Neural progenitor cell (in vitro differentiated cells): ENCODE measurements at regions not wholly inside any gene's neighbourhood (a gene's known extent, or its start where the extent isn't known, plus 50 kb on each side); places are given as distances from the start of the nearest gene placed in this dataset.
A peak's percentile ranks its signal among the peaks of the same experiment; 100 is the strongest.

ENCODE experiments used
- DNase-seq: peaks from one replicate; pipeline ENCODE4 v3.0.0-alpha.2; 2016; ENCODE audit warnings: low spot score
- H2AFZ ChIP-seq: fragments of 200-600 bp; sonication (generic); replicated peaks from 2 replicates; pipeline ENCODE4 v1.6.1; 2016; ENCODE audit warnings: antibody characterized with exemption
- H3F3A ChIP-seq: fragments of 200-600 bp; sonication (generic); 2 replicates; pipeline ENCODE4 v1.6.1; 2016; ENCODE audit warnings: antibody characterized with exemption, low read depth
- H3K27ac ChIP-seq: fragments of 200-600 bp; sonication (generic); 2 replicates; pipeline ENCODE4 v1.5.1; 2016; ENCODE audit warnings: mild to moderate bottlenecking
- H3K27me3 ChIP-seq: fragments of 200-600 bp; sonication (generic); 2 replicates; pipeline ENCODE4 v1.6.1; 2016; ENCODE audit warnings: mild to moderate bottlenecking, moderate library complexity
- H3K36me3 ChIP-seq: fragments of 200-600 bp; sonication (generic); 2 replicates; pipeline ENCODE4 v1.5.1; 2016
- H3K4me1 ChIP-seq: fragments of 200-600 bp; sonication (generic); 2 replicates; pipeline ENCODE4 v1.6.1; 2016; ENCODE audit warnings: mixed run types
- H3K4me2 ChIP-seq: fragments of 200-600 bp; sonication (generic); 2 replicates; pipeline ENCODE4 v1.6.1; 2016
- H3K4me3 ChIP-seq: fragments of 200-600 bp; sonication (generic); 2 replicates; pipeline ENCODE4 v1.5.1; 2016
- H3K79me2 ChIP-seq: fragments of 200-600 bp; sonication (generic); 2 replicates; pipeline ENCODE4 v1.6.1; 2016; ENCODE audit warnings: low read depth
- H3K9ac ChIP-seq: fragments of 200-600 bp; sonication (generic); 2 replicates; pipeline ENCODE4 v1.6.1; 2016
- H3K9me3 ChIP-seq: fragments of 200-600 bp; sonication (generic); 2 replicates; pipeline ENCODE4 v1.5.1; 2016; ENCODE audit warnings: low read depth
- H4K20me1 ChIP-seq: fragments of 200-600 bp; sonication (generic); 2 replicates; pipeline ENCODE4 v1.6.1; 2016; ENCODE audit warnings: low read depth
- H3K27ac Mint-ChIP-seq: 3 replicates; pipeline ENCODE4 v1.8.0; 2021; ENCODE audit warnings: mixed read lengths
- H3K27me3 Mint-ChIP-seq: 2 replicates; pipeline ENCODE4 v1.8.0; 2022; ENCODE audit warnings: low read depth, mild to moderate bottlenecking, inconsistent platforms, moderate library complexity, mixed read lengths; ENCODE audit not compliant: insufficient read depth
- H3K36me3 Mint-ChIP-seq: 3 replicates; pipeline ENCODE4 v1.8.0; 2021; ENCODE audit warnings: mixed read lengths
- H3K4me1 Mint-ChIP-seq: 3 replicates; pipeline ENCODE4 v1.8.0; 2021; ENCODE audit warnings: mixed read lengths
- H3K4me3 Mint-ChIP-seq: 3 replicates; pipeline ENCODE4 v1.8.0; 2021; ENCODE audit warnings: mild to moderate bottlenecking, moderate library complexity, mixed read lengths
- H3K9me3 Mint-ChIP-seq: 3 replicates; pipeline ENCODE4 v1.8.0; 2020; ENCODE audit warnings: mixed read lengths
- EZH2 ChIP-seq: fragments of 200-600 bp; sonication (generic); IDR thresholded peaks from 2 replicates; pipeline ENCODE4 v1.6.1; 2017; ENCODE audit warnings: antibody characterized with exemption, mild to moderate bottlenecking, moderate library complexity
- EZH2phosphoT487 ChIP-seq: fragments of 200-600 bp; sonication (generic); IDR thresholded peaks from 2 replicates; pipeline ENCODE4 v1.6.1; 2017; ENCODE audit warnings: antibody characterized with exemption
- TF ChIP-seq, protein P1 (sequence below): fragments of 200-600 bp; sonication (generic); IDR thresholded peaks from 2 replicates; pipeline ENCODE4 v1.5.1; 2017; ENCODE audit warnings: antibody characterized with exemption, mild to moderate bottlenecking

DNA sequence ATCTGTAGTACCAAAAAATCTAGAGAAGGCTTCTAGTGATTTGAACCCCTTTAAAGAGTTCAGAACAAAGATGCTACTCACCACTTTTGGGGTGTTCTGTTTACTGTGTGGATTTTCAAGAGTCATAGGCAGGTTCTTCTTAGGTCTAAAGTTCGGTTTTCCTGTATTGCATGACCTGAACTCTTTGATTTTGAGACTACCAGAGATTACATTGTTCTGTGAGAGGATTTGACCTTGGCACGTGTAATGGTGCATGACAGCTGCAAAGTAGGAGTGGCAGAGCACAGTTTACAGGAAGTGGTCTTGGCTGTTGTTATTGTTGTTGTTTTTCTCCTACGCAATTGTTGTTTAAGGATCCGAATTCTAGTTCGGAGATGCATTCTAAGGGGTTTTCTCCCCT, 592.7 kb downstream of the EPHA7 start:
- no peaks in the 10 kb centered on the region for H3F3A ChIP-seq
- Mint-ChIP-seq H3K4me3 (no peak overlapping the region), H3K27ac (no peak overlapping the region), H3K4me1 (no peaks in the 10 kb centered on the region), H3K9me3 (peaks cover 6% of the 10 kb centered on the region), H3K36me3 (no peaks in the 10 kb centered on the region), H3K27me3 (peaks cover 2% of the 10 kb centered on the region)
- no peaks in the 10 kb centered on the region for H3K36me3 ChIP-seq
- H3K9ac ChIP-seq, result no peak overlapping the region
- H3K27me3 ChIP-seq, result no peaks in the 10 kb centered on the region
- H3K4me2 ChIP-seq, result no peak overlapping the region
- H3K4me1 ChIP-seq, result no peaks in the 10 kb centered on the region
- H3K4me3 ChIP-seq, result no peak overlapping the region
- no peaks in the 10 kb centered on the region for H3K9me3 ChIP-seq
- H2AFZ ChIP-seq, result no peak overlapping the region
- no peak overlapping the region for H3K27ac ChIP-seq
- DNase-seq, result no peak
- TF ChIP-seq, protein P1, sequence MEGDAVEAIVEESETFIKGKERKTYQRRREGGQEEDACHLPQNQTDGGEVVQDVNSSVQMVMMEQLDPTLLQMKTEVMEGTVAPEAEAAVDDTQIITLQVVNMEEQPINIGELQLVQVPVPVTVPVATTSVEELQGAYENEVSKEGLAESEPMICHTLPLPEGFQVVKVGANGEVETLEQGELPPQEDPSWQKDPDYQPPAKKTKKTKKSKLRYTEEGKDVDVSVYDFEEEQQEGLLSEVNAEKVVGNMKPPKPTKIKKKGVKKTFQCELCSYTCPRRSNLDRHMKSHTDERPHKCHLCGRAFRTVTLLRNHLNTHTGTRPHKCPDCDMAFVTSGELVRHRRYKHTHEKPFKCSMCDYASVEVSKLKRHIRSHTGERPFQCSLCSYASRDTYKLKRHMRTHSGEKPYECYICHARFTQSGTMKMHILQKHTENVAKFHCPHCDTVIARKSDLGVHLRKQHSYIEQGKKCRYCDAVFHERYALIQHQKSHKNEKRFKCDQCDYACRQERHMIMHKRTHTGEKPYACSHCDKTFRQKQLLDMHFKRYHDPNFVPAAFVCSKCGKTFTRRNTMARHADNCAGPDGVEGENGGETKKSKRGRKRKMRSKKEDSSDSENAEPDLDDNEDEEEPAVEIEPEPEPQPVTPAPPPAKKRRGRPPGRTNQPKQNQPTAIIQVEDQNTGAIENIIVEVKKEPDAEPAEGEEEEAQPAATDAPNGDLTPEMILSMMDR, result no peak
- no peak for TF ChIP-seq EZH2
- no peak for TF ChIP-seq EZH2phosphoT487
- H4K20me1 ChIP-seq, result no peaks in the 10 kb centered on the region
- no peaks in the 10 kb centered on the region for H3K79me2 ChIP-seq

DNA sequence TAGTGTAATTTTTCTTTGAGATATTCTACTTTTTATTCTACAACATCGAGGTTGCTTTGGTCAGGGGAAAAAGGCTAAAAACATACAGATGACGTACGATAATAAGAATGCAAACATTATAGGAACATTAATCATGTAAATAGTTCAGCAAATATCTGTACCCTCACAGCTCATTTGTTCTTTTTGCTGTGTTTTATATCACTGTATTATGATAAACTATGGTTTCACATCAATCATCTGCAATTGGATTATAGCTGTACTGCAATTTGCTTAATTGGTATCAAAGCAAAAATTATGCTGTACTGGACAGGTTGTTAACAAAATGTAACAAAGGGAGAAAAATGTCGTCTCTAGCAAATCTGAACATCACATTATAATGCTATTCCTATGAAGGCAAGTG, 597.1 kb downstream of the EPHA7 start:
- H3K9me3 ChIP-seq, result no peaks in the 10 kb centered on the region
- no peak overlapping the region for H3K27ac Mint-ChIP-seq
- H2AFZ ChIP-seq, result no peak overlapping the region
- H3K9me3 Mint-ChIP-seq, result peaks cover 3% of the 10 kb centered on the region
- H3K4me1 Mint-ChIP-seq, result no peaks in the 10 kb centered on the region
- no peaks in the 10 kb centered on the region for H3K4me1 ChIP-seq
- no peak overlapping the region for H3K4me3 ChIP-seq
- H3K27me3 Mint-ChIP-seq, result peaks cover 9% of the 10 kb centered on the region
- no peak overlapping the region for H3K4me3 Mint-ChIP-seq
- TF ChIP-seq EZH2 (no peak), EZH2phosphoT487 (no peak)
- TF ChIP-seq, protein P1, result no peak
- H4K20me1 ChIP-seq, result no peaks in the 10 kb centered on the region
- H3K4me2 ChIP-seq, result no peak overlapping the region
- H3K9ac ChIP-seq, result no peak overlapping the region
- no peaks in the 10 kb centered on the region for H3K27me3 ChIP-seq
- H3K27ac ChIP-seq, result no peak overlapping the region
- H3K36me3 ChIP-seq, result no peaks in the 10 kb centered on the region
- no peaks in the 10 kb centered on the region for H3K79me2 ChIP-seq
- H3K36me3 Mint-ChIP-seq, result no peaks in the 10 kb centered on the region
- H3F3A ChIP-seq, result no peaks in the 10 kb centered on the region
- no peak for DNase-seq

DNA sequence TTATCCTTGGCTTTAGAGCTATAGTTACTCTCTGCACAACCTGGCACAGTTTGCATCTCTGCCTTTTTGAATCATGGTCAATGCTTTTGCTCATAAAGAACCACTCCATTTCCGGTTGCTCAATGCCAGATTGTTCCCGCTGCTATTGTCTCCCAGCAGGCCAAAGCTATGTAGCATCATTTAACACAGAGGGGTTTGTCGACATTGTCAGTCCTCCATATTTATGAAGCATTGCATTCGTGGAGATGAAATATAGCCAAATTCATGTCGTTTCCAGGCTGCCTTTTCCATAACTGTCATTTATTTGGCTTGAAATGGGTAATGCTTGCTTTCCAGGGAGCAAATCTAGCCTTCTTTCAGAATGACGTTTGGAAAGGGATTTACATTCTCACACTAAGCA, 598.8 kb downstream of the EPHA7 start:
- H2AFZ ChIP-seq, result no peak overlapping the region
- no peak overlapping the region for H3K4me3 ChIP-seq
- Mint-ChIP-seq H3K36me3 (no peaks in the 10 kb centered on the region), H3K9me3 (no peaks in the 10 kb centered on the region), H3K4me3 (no peak overlapping the region), H3K4me1 (no peaks in the 10 kb centered on the region), H3K27me3 (peaks cover 7% of the 10 kb centered on the region), H3K27ac (no peak overlapping the region)
- no peaks in the 10 kb centered on the region for H3F3A ChIP-seq
- no peaks in the 10 kb centered on the region for H3K79me2 ChIP-seq
- H3K9ac ChIP-seq, result no peak overlapping the region
- DNase-seq, result no peak
- no peak overlapping the region for H3K27ac ChIP-seq
- no peaks in the 10 kb centered on the region for H4K20me1 ChIP-seq
- H3K4me1 ChIP-seq, result no peaks in the 10 kb centered on the region
- TF ChIP-seq, protein P1, result no peak
- TF ChIP-seq EZH2 (no peak), EZH2phosphoT487 (no peak)
- H3K9me3 ChIP-seq, result no peaks in the 10 kb centered on the region
- no peaks in the 10 kb centered on the region for H3K27me3 ChIP-seq
- no peaks in the 10 kb centered on the region for H3K36me3 ChIP-seq
- H3K4me2 ChIP-seq, result no peak overlapping the region

DNA sequence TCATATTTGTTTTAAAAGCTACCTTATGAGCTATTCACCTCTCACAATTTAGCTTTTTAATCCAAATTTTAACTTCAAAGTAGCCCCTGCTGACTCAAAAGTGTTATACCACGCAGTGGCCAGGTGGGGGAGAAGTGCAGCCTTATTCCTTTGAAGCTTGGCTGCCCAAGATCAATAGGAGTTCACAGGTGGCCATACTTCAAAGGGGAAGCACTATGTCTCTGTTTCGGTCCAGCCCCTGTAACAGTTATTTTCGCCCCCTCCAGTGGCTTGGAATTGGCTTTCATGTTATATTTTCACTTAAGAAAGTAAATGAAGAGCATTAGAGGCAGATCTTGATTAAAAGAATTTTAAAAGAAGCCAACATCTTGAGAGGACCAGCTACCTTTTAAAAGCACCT, 608.4 kb downstream of the EPHA7 start:
- H3K4me3 Mint-ChIP-seq, result peak overlapping the region; percentile 41
- Histone ChIP-seq H3K36me3 (no peaks in the 10 kb centered on the region), H3K27me3 (no peaks in the 10 kb centered on the region), H3K27ac (no peak overlapping the region), H2AFZ (no peak overlapping the region), H3K9ac (no peak overlapping the region), H3F3A (no peaks in the 10 kb centered on the region), H3K79me2 (no peaks in the 10 kb centered on the region), H3K9me3 (no peaks in the 10 kb centered on the region), H3K4me3 (no peak overlapping the region), H4K20me1 (no peaks in the 10 kb centered on the region), H3K4me1 (peaks cover 3% of the 10 kb centered on the region), H3K4me2 (no peak overlapping the region)
- peak; percentile 83 for DNase-seq
- peaks cover 3% of the 10 kb centered on the region for H3K27me3 Mint-ChIP-seq
- peaks cover 5% of the 10 kb centered on the region for H3K4me1 Mint-ChIP-seq
- H3K36me3 Mint-ChIP-seq, result no peaks in the 10 kb centered on the region
- H3K27ac Mint-ChIP-seq, result no peak overlapping the region
- TF ChIP-seq, protein P1, result peak; percentile 79
- no peak for TF ChIP-seq EZH2
- no peaks in the 10 kb centered on the region for H3K9me3 Mint-ChIP-seq
